ENCODE measurements at regions not wholly inside any gene's neighbourhood (a gene's known extent, or its start where the extent isn't known, plus 50 kb on each side); places are given as distances from the start of the nearest gene placed in this dataset.

GRCh38 chr5:117473165-117473564 lies 898.5 kb upstream of the SEMA6A start:
- no peaks in the 10 kb centered on the region for H3K9me3 ChIP-seq
- WGBS: 53% methylated on average over 4 of the region's 4 CpGs
- no peak for DNase-seq (ENCODE audit: low spot score)
- no peaks in the 10 kb centered on the region for H3K4me1 ChIP-seq (replicated peaks)
- no peaks in the 10 kb centered on the region for H3K36me3 ChIP-seq
- TF ChIP-seq POLR2AphosphoS5 (IDR thresholded peaks at IDR 0.05) (no peak), CTCF (IDR thresholded peaks at IDR 0.05) (no peak), POLR2A (IDR thresholded peaks at IDR 0.05) (no peak)
- no peaks in the 10 kb centered on the region for H3K27me3 ChIP-seq (replicated peaks; ENCODE audit: insufficient read depth)
- no peak overlapping the region for H3K4me3 ChIP-seq
- intact Hi-C loops (cut with DNase I): no loop called here
- no peak overlapping the region for H3K27ac ChIP-seq

GRCh38 chr5:117463881-117464570 lies 889.4 kb upstream of the SEMA6A start:
- Histone ChIP-seq H3K9me3 (no peaks in the 10 kb centered on the region), H3K27ac (no peak overlapping the region), H3K4me3 (no peak overlapping the region), H3K4me1 (replicated peaks) (no peaks in the 10 kb centered on the region), H3K27me3 (replicated peaks; ENCODE audit: insufficient read depth) (no peaks in the 10 kb centered on the region), H3K36me3 (no peaks in the 10 kb centered on the region)
- TF ChIP-seq CTCF (IDR thresholded peaks at IDR 0.05) (no peak), POLR2AphosphoS5 (IDR thresholded peaks at IDR 0.05) (no peak), POLR2A (IDR thresholded peaks at IDR 0.05) (no peak)
- intact Hi-C loops (cut with DNase I): no loop called here
- 21% methylated on average over 3 of the region's 3 CpGs for WGBS
- no peak for DNase-seq (ENCODE audit: low spot score)

DNA sequence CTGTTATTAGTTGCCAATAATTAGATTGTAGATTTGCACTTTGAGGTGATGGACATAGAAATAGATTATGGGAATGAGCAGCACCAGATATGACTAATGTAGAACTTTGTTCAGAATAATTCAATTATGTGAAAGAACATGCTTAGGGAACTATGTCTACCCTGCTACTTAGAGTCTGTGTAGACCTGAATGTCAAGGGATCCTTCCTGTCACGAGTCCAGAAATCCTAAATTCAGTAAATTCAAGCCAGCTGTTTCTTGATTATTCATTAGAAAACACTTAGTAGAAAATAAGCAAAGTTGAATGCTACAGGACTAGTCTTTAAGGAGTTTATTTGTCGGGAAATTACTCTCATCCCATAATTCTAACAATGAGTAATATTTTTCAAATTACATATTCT lies 887.3 kb upstream of the SEMA6A start:
- no peaks in the 10 kb centered on the region for H3K4me1 ChIP-seq (replicated peaks)
- no peak for TF ChIP-seq CTCF (IDR thresholded peaks at IDR 0.05)
- no peak overlapping the region for H3K27ac ChIP-seq
- H3K4me3 ChIP-seq: no peak overlapping the region
- H3K9me3 ChIP-seq: no peaks in the 10 kb centered on the region
- 63% methylated on average over 2 of the region's 2 CpGs for WGBS
- DNase-seq (ENCODE audit: low spot score): no peak
- no peaks in the 10 kb centered on the region for H3K27me3 ChIP-seq (replicated peaks; ENCODE audit: insufficient read depth)
- intact Hi-C loops (cut with DNase I): no loop called here
- no peaks in the 10 kb centered on the region for H3K36me3 ChIP-seq

DNA sequence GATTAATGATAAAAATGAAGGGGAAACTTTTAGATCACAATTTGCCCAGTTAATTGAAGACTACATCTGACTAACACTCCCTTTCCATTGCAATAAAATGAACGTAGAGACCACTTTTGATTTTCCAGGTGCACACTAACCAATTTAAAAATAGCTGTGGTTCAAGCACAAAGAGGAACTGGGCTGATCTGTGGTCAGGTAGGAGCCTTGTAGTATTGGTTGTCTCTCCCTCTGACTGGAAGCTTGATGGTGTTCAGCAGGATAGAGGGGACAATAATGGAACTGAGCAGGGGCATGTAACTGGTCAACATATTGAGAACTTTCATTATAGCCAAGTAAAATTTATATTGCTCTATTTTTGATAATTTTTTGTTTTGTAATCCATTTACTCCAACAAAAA lies 886.8 kb upstream of the SEMA6A start:
- WGBS: 61% methylated on average over 1 of the region's 1 CpG
- no peaks in the 10 kb centered on the region for H3K27me3 ChIP-seq (replicated peaks; ENCODE audit: insufficient read depth)
- no peaks in the 10 kb centered on the region for H3K36me3 ChIP-seq
- intact Hi-C loops (cut with DNase I): no loop called here
- TF ChIP-seq CTCF (IDR thresholded peaks at IDR 0.05) (no peak), POLR2A (IDR thresholded peaks at IDR 0.05) (no peak), POLR2AphosphoS5 (IDR thresholded peaks at IDR 0.05) (no peak)
- DNase-seq (ENCODE audit: low spot score): no peak
- no peaks in the 10 kb centered on the region for H3K9me3 ChIP-seq
- H3K27ac ChIP-seq: no peak overlapping the region
- no peaks in the 10 kb centered on the region for H3K4me1 ChIP-seq (replicated peaks)
- H3K4me3 ChIP-seq: no peak overlapping the region

DNA sequence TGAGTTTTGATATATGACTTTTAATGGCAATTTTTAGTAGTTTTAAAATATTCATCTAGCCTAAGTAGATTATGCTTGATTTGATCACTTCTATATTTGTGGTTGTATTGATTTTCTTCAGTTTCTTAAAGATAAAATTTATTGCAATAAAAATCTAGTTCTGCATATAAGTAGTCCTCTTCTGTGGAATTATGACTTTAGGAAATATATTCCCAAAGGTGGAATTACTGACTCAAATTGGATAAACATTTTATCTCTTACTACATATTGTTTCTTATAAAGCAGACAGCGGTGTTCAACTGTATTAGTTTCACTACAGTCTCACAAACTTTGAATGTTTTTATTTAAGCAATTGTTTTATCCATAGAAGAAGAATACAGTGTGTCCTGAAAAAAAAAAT lies 883.0 kb upstream of the SEMA6A start:
- 87% methylated on average over 1 of the region's 1 CpG for WGBS
- Histone ChIP-seq H3K4me3 (no peak overlapping the region), H3K9me3 (no peaks in the 10 kb centered on the region), H3K27me3 (replicated peaks; ENCODE audit: insufficient read depth) (no peaks in the 10 kb centered on the region), H3K27ac (no peak overlapping the region), H3K36me3 (no peaks in the 10 kb centered on the region), H3K4me1 (replicated peaks) (no peaks in the 10 kb centered on the region)
- TF ChIP-seq POLR2A (IDR thresholded peaks at IDR 0.05): no peak
- no peak for TF ChIP-seq CTCF (IDR thresholded peaks at IDR 0.05)
- TF ChIP-seq POLR2AphosphoS5 (IDR thresholded peaks at IDR 0.05): no peak
- intact Hi-C loops (cut with DNase I): loop anchor here (10.0 kb wide), 1 partner anchor 1337 kb away; no protein-coding TSS in a partner anchor
- no peak for DNase-seq (ENCODE audit: low spot score)
